ENCODE measurements at regions not wholly inside any gene's neighbourhood (a gene's known extent, or its start where the extent isn't known, plus 50 kb on each side); places are given as distances from the start of the nearest gene placed in this dataset.

- no peak for TF ChIP-seq CTCF (IDR thresholded peaks at IDR 0.05)
- Histone ChIP-seq H3K4me3 (no peak overlapping the region), H3K27ac (no peak overlapping the region)
- DNase-seq (ENCODE audit: low spot score), result no peak
Observed at GRCh38 chrX:138765051-138765450, 53.5 kb upstream of the FGF13 start.

GRCh38 chrX:138763761-138764160, 52.2 kb upstream of the FGF13 start:
- Histone ChIP-seq H3K4me3 (no peak overlapping the region), H3K27ac (no peak overlapping the region)
- no peak for TF ChIP-seq CTCF (IDR thresholded peaks at IDR 0.05)
- no peak for DNase-seq (ENCODE audit: low spot score)

GRCh38 chrX:138761380-138761779, 49.9 kb upstream of the FGF13 start:
- H3K27ac ChIP-seq, result no peak overlapping the region
- no peak overlapping the region for H3K4me3 ChIP-seq
- no peak for DNase-seq (ENCODE audit: low spot score)
- TF ChIP-seq CTCF (IDR thresholded peaks at IDR 0.05), result no peak
